Type B pancreatic cell (in vitro differentiated cells): ENCODE measurements at regions not wholly inside any gene's neighbourhood (a gene's known extent, or its start where the extent isn't known, plus 50 kb on each side); places are given as distances from the start of the nearest gene placed in this dataset.
"Not testable (repeated sequence)": the region's sequence is repeated elsewhere in the genome, so short reads cannot be mapped to it uniquely, and the experiment has no call there.

Experiments
- DNase-seq: peaks from one replicate; pipeline ENCODE4 v3.0.0; 2021; ENCODE audit warnings: mixed read lengths; ENCODE audit not compliant: unreplicated experiment; ENCODE audit errors: extremely low spot score
- H3K27ac Mint-ChIP-seq: 2 replicates; pipeline ENCODE4 v1.8.0; 2021; ENCODE audit warnings: mild to moderate bottlenecking, mixed read lengths
- H3K27me3 Mint-ChIP-seq: 2 replicates; pipeline ENCODE4 v1.8.0; 2021; ENCODE audit warnings: mixed read lengths
- H3K36me3 Mint-ChIP-seq: 2 replicates; pipeline ENCODE4 v1.8.0; 2021; ENCODE audit warnings: mixed read lengths
- H3K4me1 Mint-ChIP-seq: one replicate; pipeline ENCODE4 v1.8.0; 2021; ENCODE audit warnings: mixed read lengths; ENCODE audit not compliant: unreplicated experiment
- H3K4me3 Mint-ChIP-seq: 2 replicates; pipeline ENCODE4 v1.8.0; 2021; ENCODE audit warnings: mild to moderate bottlenecking, mixed read lengths
- H3K9me3 Mint-ChIP-seq: 2 replicates; pipeline ENCODE4 v1.8.0; 2021; ENCODE audit warnings: mixed read lengths
- CTCF ChIP-seq: fragments of 200-600 bp; sonication (generic); conservative IDR thresholded peaks from 2 replicates; pipeline ENCODE4 v1.5.0; 2021; ENCODE audit warnings: antibody characterized with exemption, mild to moderate bottlenecking

DNA sequence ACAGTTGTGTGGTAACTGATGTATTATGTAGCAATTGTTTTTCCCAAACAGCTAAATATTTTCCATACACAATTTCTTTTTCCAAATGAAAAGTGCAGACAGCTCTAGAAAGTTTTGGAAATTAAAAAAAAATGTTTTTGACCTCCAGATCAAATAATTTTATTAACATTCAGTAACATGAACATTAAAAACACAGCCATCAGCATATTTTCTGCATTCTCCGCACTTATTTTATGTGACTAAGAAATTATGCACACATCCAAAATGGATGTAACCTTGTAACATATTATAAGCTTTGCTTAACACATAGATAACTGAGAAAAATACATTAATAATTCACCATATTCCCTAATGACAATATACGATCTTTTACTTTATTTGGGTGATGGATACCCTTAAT is 224.6 kb downstream of the VGLL3 start:
- H3K4me1 Mint-ChIP-seq: no peaks in the 10 kb centered on the region
- no peaks in the 10 kb centered on the region for H3K36me3 Mint-ChIP-seq
- no peak for DNase-seq
- no peak overlapping the region for H3K27ac Mint-ChIP-seq
- H3K9me3 Mint-ChIP-seq: no peaks in the 10 kb centered on the region
- no peaks in the 10 kb centered on the region for H3K27me3 Mint-ChIP-seq
- no peak for TF ChIP-seq CTCF
- no peak overlapping the region for H3K4me3 Mint-ChIP-seq

GRCh38 chr3:86757322-86758179 is 233.4 kb downstream of the VGLL3 start:
- not testable (repeated sequence) for H3K9me3 Mint-ChIP-seq, DNase-seq, H3K27ac Mint-ChIP-seq, H3K27me3 Mint-ChIP-seq, H3K4me3 Mint-ChIP-seq, H3K4me1 Mint-ChIP-seq, H3K36me3 Mint-ChIP-seq

DNA sequence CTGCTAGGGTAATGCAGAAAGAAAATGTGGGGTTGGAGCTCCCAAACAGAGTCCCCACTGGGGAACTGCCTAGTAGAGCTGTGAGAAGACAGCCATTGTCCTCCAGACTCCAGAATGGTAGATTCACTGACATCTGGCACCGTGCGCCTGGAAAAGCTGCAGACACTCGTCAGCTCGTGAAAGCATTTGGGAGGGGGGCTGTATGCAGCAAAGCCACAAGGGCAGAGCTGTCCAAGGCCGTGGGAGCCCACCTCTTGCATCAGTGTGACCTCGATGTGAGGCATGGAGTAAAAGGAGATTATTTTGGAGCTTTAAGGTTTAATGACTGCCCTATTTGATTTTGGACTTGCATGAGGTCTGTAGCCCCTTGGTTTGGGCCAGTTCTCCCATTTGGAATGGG is 242.9 kb downstream of the VGLL3 start:
- TF ChIP-seq CTCF: no peak
- Mint-ChIP-seq H3K27ac (no peak overlapping the region), H3K4me3 (no peak overlapping the region), H3K27me3 (no peaks in the 10 kb centered on the region), H3K9me3 (no peaks in the 10 kb centered on the region), H3K4me1 (no peaks in the 10 kb centered on the region), H3K36me3 (no peaks in the 10 kb centered on the region)
- DNase-seq: no peak

GRCh38 chr3:86744051-86744450 is 246.9 kb downstream of the VGLL3 start:
- TF ChIP-seq CTCF: no peak
- no peaks in the 10 kb centered on the region for H3K36me3 Mint-ChIP-seq
- H3K27me3 Mint-ChIP-seq: no peaks in the 10 kb centered on the region
- no peaks in the 10 kb centered on the region for H3K9me3 Mint-ChIP-seq
- no peaks in the 10 kb centered on the region for H3K4me1 Mint-ChIP-seq
- DNase-seq: no peak
- H3K27ac Mint-ChIP-seq: no peak overlapping the region
- no peak overlapping the region for H3K4me3 Mint-ChIP-seq

DNA sequence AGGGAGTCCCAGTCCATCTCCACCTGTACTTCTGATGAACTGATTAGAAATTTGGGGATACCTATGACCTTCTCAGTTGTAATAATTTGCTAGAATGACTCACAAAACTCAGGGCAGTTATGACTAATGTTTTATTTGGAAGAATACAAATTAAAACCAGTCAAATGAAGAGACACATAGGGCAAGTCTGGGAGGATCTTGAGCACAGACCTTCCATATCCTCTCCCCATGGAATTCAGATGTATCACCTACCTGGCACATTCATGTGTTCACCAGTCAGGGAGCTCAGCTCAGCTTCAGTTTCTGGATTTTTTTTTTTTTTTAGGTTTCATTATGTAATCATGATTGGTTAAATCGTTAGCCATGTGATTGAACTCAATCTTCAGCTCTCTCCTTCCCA is 247.7 kb downstream of the VGLL3 start:
- H3K27me3 Mint-ChIP-seq: no peaks in the 10 kb centered on the region
- no peaks in the 10 kb centered on the region for H3K9me3 Mint-ChIP-seq
- no peak overlapping the region for H3K27ac Mint-ChIP-seq
- no peaks in the 10 kb centered on the region for H3K36me3 Mint-ChIP-seq
- no peaks in the 10 kb centered on the region for H3K4me1 Mint-ChIP-seq
- no peak overlapping the region for H3K4me3 Mint-ChIP-seq
- TF ChIP-seq CTCF: no peak
- DNase-seq: no peak

DNA sequence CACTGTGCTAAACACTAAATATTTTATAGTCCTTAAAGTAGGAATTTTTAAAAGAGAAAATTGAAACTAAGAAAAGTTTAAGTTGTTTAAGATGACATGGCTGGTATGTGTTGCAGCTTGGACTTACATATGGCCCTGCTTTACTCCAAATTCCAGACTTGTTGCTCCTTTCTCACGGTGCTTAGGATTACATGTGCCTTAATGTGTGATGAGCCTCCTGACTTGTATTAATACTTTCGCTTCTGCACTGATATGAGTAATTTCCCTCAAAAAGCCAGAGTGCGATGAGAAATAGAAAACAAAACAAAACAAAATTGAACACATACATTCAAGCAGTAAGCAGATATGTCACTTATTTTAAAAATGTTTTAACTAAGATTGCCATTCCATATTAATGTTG is 250.2 kb downstream of the VGLL3 start:
- no peaks in the 10 kb centered on the region for H3K36me3 Mint-ChIP-seq
- no peaks in the 10 kb centered on the region for H3K4me1 Mint-ChIP-seq
- H3K27ac Mint-ChIP-seq: no peak overlapping the region
- no peak for TF ChIP-seq CTCF
- H3K9me3 Mint-ChIP-seq: no peaks in the 10 kb centered on the region
- no peak overlapping the region for H3K4me3 Mint-ChIP-seq
- no peaks in the 10 kb centered on the region for H3K27me3 Mint-ChIP-seq
- no peak for DNase-seq
